Esophagus squamous epithelium (tissue), 4 donors: ENCODE measurements at regions not wholly inside any gene's neighbourhood (a gene's known extent, or its start where the extent isn't known, plus 50 kb on each side); places are given as distances from the start of the nearest gene placed in this dataset.

Experiments
- CTCF ChIP-seq, 6 experiments: fragments of 450-650 bp in 4 of 6; fragments of 200-600 bp in 2 of 6; sonication (generic) in 2 of 6; IDR thresholded peaks; one replicate each; pipeline ENCODE4 v1.5.1; 2016 to 2019; ENCODE audit warnings: antibody characterized with exemption in 6 of 6, mild to moderate bottlenecking in 4 of 6, moderate library complexity in 4 of 6
- POLR2A ChIP-seq, 4 donors: fragments of 450-650 bp; IDR thresholded peaks; one replicate each; pipeline ENCODE4 v1.6.1; 2017; ENCODE audit warnings: antibody characterized with exemption in 4 of 4, mild to moderate bottlenecking in 4 of 4, moderate library complexity in 3 of 4

- no peak for TF ChIP-seq CTCF (IDR thresholded peaks at IDR 0.05)
- no peak for TF ChIP-seq POLR2A (IDR thresholded peaks at IDR 0.05)
Observed at GRCh38 chr18:24657444-24657842, 197.0 kb downstream of the HRH4 start.
